ENCODE measurements at regions not wholly inside any gene's neighbourhood (a gene's known extent, or its start where the extent isn't known, plus 50 kb on each side); places are given as distances from the start of the nearest gene placed in this dataset.

GRCh38 chr4:120431180-120431579 is 364.5 kb upstream of the MAD2L1 start:
- Histone ChIP-seq H3K9ac (ENCODE audit: low read length) (no peak overlapping the region), H3K4ac (ENCODE audit: low read depth, low read length) (no peak overlapping the region), H4K8ac (ENCODE audit: low read depth, low read length) (no peak overlapping the region), H3K56ac (ENCODE audit: low read length) (no peak overlapping the region), H3K79me2 (ENCODE audit: control insufficient read depth, insufficient read depth, low read length) (no peaks in the 10 kb centered on the region), H2BK15ac (replicated peaks; ENCODE audit: low read depth) (no peak overlapping the region), H2BK120ac (ENCODE audit: low read depth, low read length) (no peak overlapping the region), H3K4me3 (ENCODE audit: low read length) (no peak overlapping the region), H2AK5ac (ENCODE audit: low read length) (no peak overlapping the region), H3K4me1 (ENCODE audit: control insufficient read depth, low read depth, low read length) (no peaks in the 10 kb centered on the region), H2BK5ac (ENCODE audit: low read length) (no peak overlapping the region), H3K27ac (ENCODE audit: low read depth, low read length) (no peak overlapping the region), H3K18ac (ENCODE audit: low read length) (no peak overlapping the region), H3K27me3 (ENCODE audit: insufficient read depth, low read length, poor library complexity) (no peaks in the 10 kb centered on the region), H3K23ac (ENCODE audit: low read length) (no peak overlapping the region), H4K5ac (ENCODE audit: low read length) (no peak overlapping the region), H3K79me1 (ENCODE audit: low read length) (no peaks in the 10 kb centered on the region), H3K36me3 (ENCODE audit: control insufficient read depth, insufficient read depth, low read length) (no peaks in the 10 kb centered on the region), H3K4me2 (ENCODE audit: low read length) (no peak overlapping the region)
- no peak for DNase-seq

DNA sequence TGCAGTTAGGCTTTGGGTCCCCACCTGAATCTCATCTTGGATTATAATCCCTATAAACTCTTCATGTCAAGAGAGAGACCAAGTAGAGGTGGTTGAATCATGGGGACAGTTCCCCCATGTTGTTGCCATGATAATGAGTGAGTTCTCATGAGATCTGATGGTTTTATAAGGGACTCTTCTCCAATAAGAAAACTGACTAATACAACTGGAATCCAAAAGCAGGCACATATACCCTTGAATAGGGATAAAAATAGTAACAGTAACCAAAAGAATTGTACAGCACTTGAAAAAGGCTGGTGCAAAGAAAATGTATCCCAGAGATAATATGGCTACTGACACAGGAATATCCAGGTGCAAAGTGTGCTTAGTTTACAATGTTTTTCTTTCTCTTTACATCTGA is 351.5 kb upstream of the MAD2L1 start:
- H2AK5ac ChIP-seq (ENCODE audit: low read length) = no peak overlapping the region
- H4K8ac ChIP-seq (ENCODE audit: low read depth, low read length) = no peak overlapping the region
- H3K79me1 ChIP-seq (ENCODE audit: low read length) = no peaks in the 10 kb centered on the region
- no peak overlapping the region for H3K4me3 ChIP-seq (ENCODE audit: low read length)
- no peak overlapping the region for H3K9ac ChIP-seq (ENCODE audit: low read length)
- H3K4me2 ChIP-seq (ENCODE audit: low read length) = no peak overlapping the region
- H3K4ac ChIP-seq (ENCODE audit: low read depth, low read length) = no peak overlapping the region
- no peaks in the 10 kb centered on the region for H3K79me2 ChIP-seq (ENCODE audit: control insufficient read depth, insufficient read depth, low read length)
- no peak overlapping the region for H2BK15ac ChIP-seq (replicated peaks; ENCODE audit: low read depth)
- H3K18ac ChIP-seq (ENCODE audit: low read length) = no peak overlapping the region
- no peaks in the 10 kb centered on the region for H3K36me3 ChIP-seq (ENCODE audit: control insufficient read depth, insufficient read depth, low read length)
- H3K4me1 ChIP-seq (ENCODE audit: control insufficient read depth, low read depth, low read length) = no peaks in the 10 kb centered on the region
- no peak overlapping the region for H2BK5ac ChIP-seq (ENCODE audit: low read length)
- no peak for DNase-seq
- H2BK120ac ChIP-seq (ENCODE audit: low read depth, low read length) = no peak overlapping the region
- no peak overlapping the region for H3K23ac ChIP-seq (ENCODE audit: low read length)
- no peak overlapping the region for H3K56ac ChIP-seq (ENCODE audit: low read length)
- H4K5ac ChIP-seq (ENCODE audit: low read length) = no peak overlapping the region
- H3K27ac ChIP-seq (ENCODE audit: low read depth, low read length) = no peak overlapping the region
- no peaks in the 10 kb centered on the region for H3K27me3 ChIP-seq (ENCODE audit: insufficient read depth, low read length, poor library complexity)

DNA sequence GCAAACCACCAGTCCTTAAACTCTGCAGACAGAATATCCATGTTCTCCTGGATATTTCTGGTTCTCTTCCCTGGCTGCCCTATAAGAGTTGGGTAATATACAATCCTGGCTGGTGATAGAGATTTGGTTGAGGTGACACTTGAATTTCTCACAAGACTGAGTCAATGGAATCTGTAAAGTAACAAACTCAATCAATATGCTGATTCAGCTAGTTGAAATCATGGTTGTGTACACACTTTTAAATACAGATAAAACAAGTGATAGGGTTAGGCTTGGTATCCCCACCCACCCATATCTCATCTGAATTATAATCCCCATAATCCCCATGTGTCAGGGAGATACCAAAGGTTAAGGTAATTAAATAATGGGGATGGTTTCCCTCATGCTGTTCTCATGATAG is 349.2 kb upstream of the MAD2L1 start:
- Histone ChIP-seq H3K56ac (ENCODE audit: low read length) (no peak overlapping the region), H3K4me2 (ENCODE audit: low read length) (no peak overlapping the region), H3K79me1 (ENCODE audit: low read length) (no peaks in the 10 kb centered on the region), H3K4ac (ENCODE audit: low read depth, low read length) (no peak overlapping the region), H3K27me3 (ENCODE audit: insufficient read depth, low read length, poor library complexity) (no peaks in the 10 kb centered on the region), H3K4me3 (ENCODE audit: low read length) (no peak overlapping the region), H3K4me1 (ENCODE audit: control insufficient read depth, low read depth, low read length) (no peaks in the 10 kb centered on the region), H3K27ac (ENCODE audit: low read depth, low read length) (no peak overlapping the region), H4K8ac (ENCODE audit: low read depth, low read length) (no peak overlapping the region), H3K79me2 (ENCODE audit: control insufficient read depth, insufficient read depth, low read length) (no peaks in the 10 kb centered on the region), H2AK5ac (ENCODE audit: low read length) (no peak overlapping the region), H2BK15ac (replicated peaks; ENCODE audit: low read depth) (no peak overlapping the region), H2BK120ac (ENCODE audit: low read depth, low read length) (no peak overlapping the region), H4K5ac (ENCODE audit: low read length) (no peak overlapping the region), H3K36me3 (ENCODE audit: control insufficient read depth, insufficient read depth, low read length) (no peaks in the 10 kb centered on the region), H2BK5ac (ENCODE audit: low read length) (no peak overlapping the region), H3K9ac (ENCODE audit: low read length) (no peak overlapping the region), H3K18ac (ENCODE audit: low read length) (no peak overlapping the region), H3K23ac (ENCODE audit: low read length) (no peak overlapping the region)
- peak; percentile 7 for DNase-seq

- no peak overlapping the region for H3K4me3 ChIP-seq (ENCODE audit: low read length)
- DNase-seq = peak; percentile 6
- no peaks in the 10 kb centered on the region for H3K36me3 ChIP-seq (ENCODE audit: control insufficient read depth, insufficient read depth, low read length)
Observed at GRCh38 chr4:120406960-120407359, 340.3 kb upstream of the MAD2L1 start.

GRCh38 chr4:120403296-120403695 is 336.6 kb upstream of the MAD2L1 start:
- no peak overlapping the region for H4K5ac ChIP-seq (ENCODE audit: low read length)
- DNase-seq = no peak
- H3K23ac ChIP-seq (ENCODE audit: low read length) = no peak overlapping the region
- WGBS (ENCODE audit: extremely low coverage, insufficient coverage, low lambda C conversion rate) = no CpG with 5 or more reads among the region's 2 CpGs
- no peaks in the 10 kb centered on the region for H3K27me3 ChIP-seq (ENCODE audit: insufficient read depth, low read length, poor library complexity)
- H3K36me3 ChIP-seq (ENCODE audit: control insufficient read depth, insufficient read depth, low read length) = no peaks in the 10 kb centered on the region
- no peak overlapping the region for H3K4me3 ChIP-seq (ENCODE audit: low read length)
- H3K27ac ChIP-seq (ENCODE audit: low read depth, low read length) = no peak overlapping the region
- no peak overlapping the region for H3K18ac ChIP-seq (ENCODE audit: low read length)
- no peak overlapping the region for H2BK120ac ChIP-seq (ENCODE audit: low read depth, low read length)
- H3K56ac ChIP-seq (ENCODE audit: low read length) = no peak overlapping the region
- H2BK15ac ChIP-seq (replicated peaks; ENCODE audit: low read depth) = no peak overlapping the region
- no peak overlapping the region for H3K4ac ChIP-seq (ENCODE audit: low read depth, low read length)
- no peak overlapping the region for H3K9ac ChIP-seq (ENCODE audit: low read length)
- H4K8ac ChIP-seq (ENCODE audit: low read depth, low read length) = no peak overlapping the region
- H3K4me1 ChIP-seq (ENCODE audit: control insufficient read depth, low read depth, low read length) = no peaks in the 10 kb centered on the region
- no peaks in the 10 kb centered on the region for H3K79me1 ChIP-seq (ENCODE audit: low read length)
- no peak overlapping the region for H2BK5ac ChIP-seq (ENCODE audit: low read length)
- no peak overlapping the region for H2AK5ac ChIP-seq (ENCODE audit: low read length)
- H3K4me2 ChIP-seq (ENCODE audit: low read length) = no peak overlapping the region
- no peaks in the 10 kb centered on the region for H3K79me2 ChIP-seq (ENCODE audit: control insufficient read depth, insufficient read depth, low read length)

More at GRCh38 chr4:120406960-120407359, 340.3 kb upstream of the MAD2L1 start:
- Histone ChIP-seq H3K4me1 (ENCODE audit: control insufficient read depth, low read depth, low read length) (no peaks in the 10 kb centered on the region), H2BK120ac (ENCODE audit: low read depth, low read length) (no peak overlapping the region), H3K56ac (ENCODE audit: low read length) (no peak overlapping the region), H3K23ac (ENCODE audit: low read length) (no peak overlapping the region), H3K9ac (ENCODE audit: low read length) (no peak overlapping the region), H3K4me2 (ENCODE audit: low read length) (no peak overlapping the region), H3K79me2 (ENCODE audit: control insufficient read depth, insufficient read depth, low read length) (no peaks in the 10 kb centered on the region), H3K79me1 (ENCODE audit: low read length) (no peaks in the 10 kb centered on the region), H2AK5ac (ENCODE audit: low read length) (no peak overlapping the region), H2BK15ac (replicated peaks; ENCODE audit: low read depth) (no peak overlapping the region), H3K18ac (ENCODE audit: low read length) (no peak overlapping the region), H2BK5ac (ENCODE audit: low read length) (no peak overlapping the region), H3K27ac (ENCODE audit: low read depth, low read length) (no peak overlapping the region), H3K4ac (ENCODE audit: low read depth, low read length) (no peak overlapping the region), H3K27me3 (ENCODE audit: insufficient read depth, low read length, poor library complexity) (no peaks in the 10 kb centered on the region), H4K8ac (ENCODE audit: low read depth, low read length) (no peak overlapping the region), H4K5ac (ENCODE audit: low read length) (no peak overlapping the region)

DNA sequence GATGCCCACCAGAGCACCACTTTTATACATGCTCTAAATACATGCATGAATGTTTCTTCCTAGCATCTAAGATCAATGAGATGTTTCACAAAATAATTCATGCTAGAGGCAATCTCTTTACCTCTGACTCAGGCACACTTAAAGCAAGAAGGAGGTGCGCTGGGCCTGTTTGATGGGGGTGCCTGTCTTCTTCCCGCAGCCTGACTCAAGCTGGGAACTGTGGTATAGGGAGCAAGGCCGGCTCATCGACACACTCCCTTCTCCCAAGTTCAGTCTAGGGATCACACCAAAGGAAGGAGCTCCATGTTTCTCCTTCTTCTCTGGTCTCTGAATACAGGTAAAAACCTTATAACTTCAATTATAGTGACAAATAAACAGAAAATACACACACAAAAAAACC is 333.8 kb upstream of the MAD2L1 start:
- Histone ChIP-seq H3K79me1 (ENCODE audit: low read length) (no peaks in the 10 kb centered on the region), H4K8ac (ENCODE audit: low read depth, low read length) (no peak overlapping the region), H3K4ac (ENCODE audit: low read depth, low read length) (no peak overlapping the region), H3K4me3 (ENCODE audit: low read length) (no peak overlapping the region), H3K4me1 (ENCODE audit: control insufficient read depth, low read depth, low read length) (no peaks in the 10 kb centered on the region), H2AK5ac (ENCODE audit: low read length) (no peak overlapping the region), H2BK120ac (ENCODE audit: low read depth, low read length) (no peak overlapping the region), H3K27ac (ENCODE audit: low read depth, low read length) (no peak overlapping the region), H3K18ac (ENCODE audit: low read length) (no peak overlapping the region), H3K79me2 (ENCODE audit: control insufficient read depth, insufficient read depth, low read length) (no peaks in the 10 kb centered on the region), H3K9ac (ENCODE audit: low read length) (no peak overlapping the region), H3K36me3 (ENCODE audit: control insufficient read depth, insufficient read depth, low read length) (no peaks in the 10 kb centered on the region), H2BK15ac (replicated peaks; ENCODE audit: low read depth) (no peak overlapping the region), H3K23ac (ENCODE audit: low read length) (no peak overlapping the region), H3K27me3 (ENCODE audit: insufficient read depth, low read length, poor library complexity) (no peaks in the 10 kb centered on the region), H2BK5ac (ENCODE audit: low read length) (no peak overlapping the region), H3K56ac (ENCODE audit: low read length) (no peak overlapping the region), H3K4me2 (ENCODE audit: low read length) (no peak overlapping the region), H4K5ac (ENCODE audit: low read length) (no peak overlapping the region)
- no peak for DNase-seq
- WGBS (ENCODE audit: extremely low coverage, insufficient coverage, low lambda C conversion rate) = no CpG with 5 or more reads among the region's 4 CpGs

Data from mesendoderm (in vitro differentiated cells).